Suppressor macrophage treated with lipopolysaccharide for 4 hours (primary cell): ENCODE measurements at regions not wholly inside any gene's neighbourhood (a gene's known extent, or its start where the extent isn't known, plus 50 kb on each side); places are given as distances from the start of the nearest gene placed in this dataset.
A peak's percentile ranks its signal among the peaks of the same experiment; 100 is the strongest.

Experiments
- DNase-seq: peaks from one replicate; pipeline ENCODE4 v3.0.0-alpha.2; 2020

GRCh38 chr1:201660931-201661822 is 122.2 kb downstream of the NAV1 start:
- DNase-seq, result no peak

GRCh38 chr1:201661823-201662359 is 123.0 kb downstream of the NAV1 start:
- DNase-seq, result no peak

- DNase-seq, result no peak
Observed at GRCh38 chr1:201662646-201663045, 123.7 kb downstream of the NAV1 start.

GRCh38 chr1:201663491-201664113 is 124.7 kb downstream of the NAV1 start:
- DNase-seq, result no peak

- DNase-seq, result no peak
Observed at GRCh38 chr1:201665036-201665435, 126.1 kb downstream of the NAV1 start.

GRCh38 chr1:201666102-201666501 is 127.2 kb downstream of the NAV1 start:
- DNase-seq, result no peak

- no peak for DNase-seq
Observed at GRCh38 chr1:201666645-201667044, 127.7 kb downstream of the NAV1 start.

DNA sequence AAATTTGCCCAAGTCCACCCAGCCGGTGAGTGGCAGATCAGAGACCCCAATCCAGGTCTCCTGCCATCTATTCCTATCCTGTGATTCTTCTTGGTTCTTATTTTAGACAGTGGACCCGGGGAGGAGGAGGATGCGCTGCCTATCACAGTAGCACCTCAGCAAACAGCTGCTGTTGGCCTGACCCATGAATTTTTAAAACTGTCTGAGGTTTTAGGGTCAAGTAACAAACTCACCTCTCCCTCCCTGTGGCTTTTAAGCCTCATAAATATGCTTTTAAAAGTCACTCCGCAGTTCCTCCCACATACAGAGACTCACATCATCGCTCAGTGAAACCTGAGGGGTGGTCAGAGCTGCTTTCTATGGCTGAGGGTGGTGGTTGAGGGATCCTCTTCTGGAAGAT is 128.6 kb downstream of the NAV1 start:
- no peak for DNase-seq

- no peak for DNase-seq
Observed at GRCh38 chr1:201670517-201670916, 131.6 kb downstream of the NAV1 start.

GRCh38 chr1:201672685-201673084 is 133.8 kb downstream of the NAV1 start:
- no peak for DNase-seq

- no peak for DNase-seq
Observed at GRCh38 chr1:201673093-201673492, 134.2 kb downstream of the NAV1 start.

DNA sequence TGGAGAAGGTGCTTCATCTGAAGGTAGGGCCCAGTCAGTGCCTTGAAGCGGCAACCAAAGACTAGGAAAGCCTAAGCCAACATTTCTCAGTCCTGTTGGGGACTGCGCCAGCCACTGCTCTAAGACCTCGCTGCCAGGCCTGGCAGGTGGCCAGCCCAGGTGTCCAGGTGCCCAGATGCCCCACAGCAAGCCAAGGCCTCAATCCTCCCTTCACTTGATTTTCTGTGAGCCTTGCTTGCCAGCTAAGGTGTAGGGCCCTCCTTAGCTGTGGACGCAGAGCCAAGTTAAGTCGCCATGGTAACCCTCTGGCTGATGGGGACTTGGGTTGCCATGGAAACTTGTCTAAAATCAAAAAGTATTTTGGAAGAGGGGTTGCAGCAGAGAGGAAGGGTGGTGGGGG is 135.0 kb downstream of the NAV1 start:
- no peak for DNase-seq

- peak; percentile 49 for DNase-seq
Observed at GRCh38 chr1:201675143-201675542, 136.2 kb downstream of the NAV1 start.

GRCh38 chr1:201676197-201676596 is 137.3 kb downstream of the NAV1 start:
- DNase-seq, result no peak

DNA sequence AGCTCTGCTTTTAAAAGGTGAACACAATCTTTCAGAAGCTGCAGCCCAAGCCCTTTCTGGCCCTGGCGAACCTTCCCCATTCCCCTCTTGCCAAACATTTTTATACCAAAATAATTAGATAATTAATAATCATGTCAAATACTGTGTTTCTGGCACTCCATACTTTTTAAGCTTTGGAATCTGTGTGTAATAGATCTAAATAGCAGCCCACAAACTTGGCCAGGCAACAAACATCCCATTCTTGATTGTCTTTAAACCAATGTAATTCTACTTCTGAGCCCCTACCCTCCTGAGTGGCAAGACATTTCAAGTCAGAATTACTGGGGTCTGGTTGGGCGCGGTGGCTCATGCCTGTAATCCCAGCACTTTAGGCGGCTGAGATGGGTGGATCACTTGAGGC is 137.7 kb downstream of the NAV1 start:
- DNase-seq, result no peak

DNA sequence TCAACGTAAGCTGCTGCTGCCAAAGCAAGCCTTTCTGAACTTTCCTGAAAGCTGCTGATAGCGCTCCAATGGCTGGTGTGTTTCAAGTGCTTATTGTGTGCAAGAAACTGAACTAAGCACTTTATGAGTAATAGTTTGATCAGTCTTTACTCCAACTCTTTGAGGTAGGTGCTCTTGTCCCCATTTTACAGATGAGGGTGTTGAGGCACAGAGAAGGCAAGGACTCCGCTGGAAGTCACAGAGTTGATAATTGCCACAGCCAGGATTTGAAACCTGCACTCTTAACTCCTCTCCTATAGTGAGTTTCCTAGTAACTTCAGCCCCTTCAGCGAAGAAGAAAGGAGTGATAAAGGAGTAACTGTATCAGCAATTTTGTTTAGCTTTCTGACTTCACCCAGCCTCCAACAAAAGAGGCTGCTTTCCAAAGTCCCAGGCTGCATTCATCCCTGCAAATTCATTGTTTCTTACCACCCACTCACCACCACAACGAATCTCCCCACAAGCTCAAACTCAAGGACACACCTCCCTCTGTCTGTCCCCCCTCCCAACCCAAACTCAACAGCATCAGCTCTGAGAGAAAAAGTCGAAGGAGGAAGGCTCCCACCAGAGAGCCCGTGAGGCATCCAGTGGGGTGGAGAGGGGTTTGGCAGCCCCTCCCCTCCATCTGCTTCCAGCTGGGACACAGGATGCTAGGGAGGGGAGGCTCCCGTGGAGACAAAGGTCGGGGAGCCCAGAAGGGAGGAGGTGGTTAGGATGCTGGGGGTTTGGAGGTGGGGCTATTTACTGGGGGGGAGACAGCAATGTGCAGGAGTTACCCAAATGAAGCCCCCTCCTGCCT is 139.6 kb downstream of the NAV1 start:
- DNase-seq, result no peak

DNA sequence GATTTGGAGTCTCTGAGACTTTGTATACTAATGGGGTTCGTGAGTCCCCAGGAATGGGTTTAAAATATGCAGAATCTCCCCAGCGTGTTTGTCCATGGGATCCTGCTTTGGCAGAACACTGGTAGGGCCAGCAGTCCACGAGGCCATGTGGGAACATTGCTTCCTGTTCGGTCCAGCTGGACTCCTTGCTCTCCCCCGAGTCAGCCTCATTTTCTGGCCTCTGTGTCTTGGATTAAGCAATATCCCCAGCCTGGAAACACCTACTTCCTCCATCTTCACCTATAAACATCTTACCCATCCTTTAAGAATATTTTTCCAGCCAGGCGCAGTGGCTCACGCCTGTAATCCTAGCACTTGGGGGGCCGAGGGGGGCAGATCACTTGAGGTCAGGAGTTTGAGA is 142.4 kb downstream of the NAV1 start:
- DNase-seq, result no peak

DNA sequence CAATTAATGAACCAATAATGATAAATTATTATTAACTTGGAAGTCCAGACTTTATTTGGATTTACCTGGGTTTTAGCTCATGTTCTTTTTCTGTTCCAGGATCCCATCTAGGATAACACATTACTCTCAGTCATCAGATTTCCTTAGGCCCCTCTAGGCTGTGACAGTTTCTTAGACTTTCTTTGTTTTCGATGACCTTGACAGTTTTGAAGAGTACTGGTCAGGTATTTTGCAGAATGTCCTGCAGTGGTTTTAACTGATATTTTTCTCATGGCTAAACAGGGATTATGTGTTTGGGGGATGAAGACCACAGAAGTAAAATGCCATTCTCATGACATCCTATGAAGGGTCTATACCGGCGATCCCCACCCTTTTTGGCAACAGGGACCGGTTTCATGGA is 144.0 kb downstream of the NAV1 start:
- no peak for DNase-seq

DNA sequence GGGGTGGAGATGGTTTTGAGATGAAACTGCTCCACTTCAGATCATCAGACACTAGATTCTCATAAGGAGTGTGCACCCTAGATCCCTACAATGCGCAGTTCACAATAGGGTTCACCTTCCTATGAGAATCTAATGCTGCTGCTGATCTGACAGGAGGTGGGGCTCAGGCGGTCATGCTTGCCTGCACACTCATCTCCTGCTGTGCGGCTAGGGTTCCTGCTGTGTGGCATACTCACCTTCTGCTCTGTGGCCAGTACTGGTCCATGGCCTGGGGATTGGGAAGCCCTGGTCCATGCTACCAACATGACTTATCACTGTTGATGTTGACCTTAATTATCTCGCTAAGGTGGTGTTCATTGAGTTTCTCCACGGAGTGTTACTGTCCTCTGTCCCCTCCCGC is 144.5 kb downstream of the NAV1 start:
- no peak for DNase-seq

DNA sequence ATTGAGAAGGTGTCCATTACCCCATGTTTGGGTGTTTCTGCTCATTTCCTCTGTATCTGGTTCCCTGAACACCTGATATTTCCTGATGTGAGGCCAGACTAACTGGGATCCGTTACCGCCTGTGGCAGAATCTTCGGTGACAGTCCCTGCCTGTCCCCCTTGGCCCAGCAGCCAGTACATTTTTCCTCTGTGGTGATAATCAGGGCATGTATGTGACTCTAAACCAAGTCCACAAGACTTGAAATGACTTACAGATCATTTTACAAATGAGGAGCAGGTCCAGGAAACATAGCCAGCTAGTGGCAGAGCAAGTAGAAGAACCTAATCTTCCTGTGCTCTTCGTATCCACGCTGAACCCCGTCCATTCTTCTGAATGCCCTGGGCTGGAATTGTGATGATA is 143.5 kb upstream of the IPO9 start:
- DNase-seq, result no peak

- peak; percentile 14 for DNase-seq
Observed at GRCh38 chr1:201686714-201687455, 142.1 kb upstream of the IPO9 start.

DNA sequence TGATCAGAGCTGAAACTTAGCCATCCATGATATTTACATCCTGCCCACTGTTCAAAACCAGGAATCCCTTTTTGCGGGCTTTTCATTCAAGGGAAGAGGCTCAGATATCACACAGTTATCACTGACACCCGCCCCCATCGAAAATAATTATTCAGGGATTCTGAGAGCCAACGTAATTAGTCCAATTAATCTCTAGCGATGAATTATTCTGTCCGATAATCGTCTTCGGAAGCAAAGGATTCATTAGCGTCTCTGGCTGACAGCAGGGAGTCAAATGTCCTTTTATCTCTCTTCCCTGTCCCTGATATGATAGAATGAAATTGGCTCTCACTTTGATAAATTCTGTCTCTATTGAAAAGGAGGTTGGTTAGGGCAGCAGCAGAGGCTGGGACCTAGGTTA is 140.4 kb upstream of the IPO9 start:
- no peak for DNase-seq

- no peak for DNase-seq
Observed at GRCh38 chr1:201689647-201690046, 139.3 kb upstream of the IPO9 start.
